8988T (cell line): ENCODE measurements at regions not wholly inside any gene's neighbourhood (a gene's known extent, or its start where the extent isn't known, plus 50 kb on each side); places are given as distances from the start of the nearest gene placed in this dataset.
"Not testable (repeated sequence)": the region's sequence is repeated elsewhere in the genome, so short reads cannot be mapped to it uniquely, and the experiment has no call there.

Source experiments
- DNase-seq: peaks from one replicate; pipeline ENCODE4 v3.0.0; 2011

DNA sequence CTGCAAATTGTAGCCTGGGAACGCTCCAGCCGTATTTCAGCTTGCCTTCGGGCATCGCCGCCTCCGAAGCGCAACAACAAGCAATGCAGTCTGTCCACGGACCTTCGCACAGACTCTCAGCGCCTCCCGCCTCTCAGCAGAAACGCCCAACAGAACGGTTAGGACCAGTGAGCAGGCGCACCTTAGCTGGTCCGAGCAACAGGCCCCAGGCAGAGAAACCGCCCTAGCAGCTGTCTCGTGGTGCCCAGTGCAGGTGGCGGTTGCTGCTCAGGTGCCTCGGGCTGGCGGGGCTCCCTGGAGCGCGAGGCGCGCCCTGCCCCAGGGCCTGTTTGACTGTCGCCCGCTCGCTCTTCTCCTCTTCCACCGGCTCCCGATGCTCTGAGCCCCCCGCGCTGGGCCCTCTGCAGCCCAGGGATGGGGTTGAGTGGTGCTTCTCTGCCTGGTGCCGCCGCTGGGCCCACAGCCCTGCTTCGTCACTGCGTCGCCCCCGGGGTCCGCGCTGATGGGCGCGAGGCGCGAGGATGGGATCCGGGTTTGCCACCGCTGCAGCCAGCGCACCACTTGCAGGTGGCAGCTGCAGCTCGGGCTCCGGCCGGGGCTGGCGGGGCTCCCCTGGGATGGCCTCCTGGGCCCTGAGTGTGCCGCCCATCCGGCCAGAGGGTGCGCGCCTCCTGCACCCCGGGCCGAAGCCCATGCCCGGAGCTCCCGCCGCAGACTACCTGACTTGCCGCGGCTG, 268.4 kb upstream of the FRG2C start:
- no peak for DNase-seq

DNA sequence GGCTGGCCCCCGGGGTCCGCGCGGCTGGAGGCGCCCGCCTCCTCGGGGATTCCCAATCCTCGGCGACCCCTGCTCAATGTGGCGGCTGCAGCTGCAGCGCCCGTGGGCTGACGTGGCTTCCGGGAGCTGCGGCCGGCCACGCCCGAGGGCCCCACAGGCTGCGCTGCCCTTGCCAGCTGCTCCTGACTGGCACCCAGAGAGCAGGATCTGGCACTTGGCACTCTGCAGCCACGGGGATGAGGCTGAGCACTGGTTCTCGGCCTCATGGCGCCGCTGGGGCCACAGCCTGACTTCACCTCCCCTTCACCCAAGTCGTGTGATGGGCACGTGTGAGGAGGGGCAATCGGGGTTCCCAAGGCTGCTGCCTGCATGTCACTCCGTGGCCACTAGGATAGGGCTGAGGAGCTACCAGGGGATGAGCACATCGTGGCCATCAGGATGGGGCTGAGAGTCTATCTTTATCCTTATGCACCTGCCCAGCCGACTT, 267.8 kb upstream of the FRG2C start:
- no peak for DNase-seq

DNA sequence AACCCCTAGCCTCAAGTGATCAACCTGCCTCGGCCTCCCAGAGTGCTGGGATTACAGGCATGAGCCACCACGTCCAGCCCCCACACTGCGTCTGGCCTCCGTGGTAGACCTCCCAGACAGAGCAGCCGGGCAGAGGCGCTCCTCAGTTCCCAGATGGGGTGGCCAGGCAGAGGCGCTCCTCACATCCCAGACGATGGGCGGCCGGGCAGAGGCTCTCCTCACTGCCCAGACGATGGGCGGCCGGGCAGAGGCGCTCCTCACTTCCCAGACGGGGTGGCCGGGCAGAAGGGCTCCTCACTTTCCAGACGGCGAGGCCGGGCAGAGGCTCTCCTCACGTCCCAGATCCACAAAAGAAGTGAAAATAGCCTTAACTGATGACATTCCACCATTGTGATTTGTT, 266.6 kb upstream of the FRG2C start:
- DNase-seq: not testable (repeated sequence)

- DNase-seq: not testable (repeated sequence)
Measured at GRCh38 chr3:75422101-75422945, 241.8 kb upstream of the FRG2C start.

DNA sequence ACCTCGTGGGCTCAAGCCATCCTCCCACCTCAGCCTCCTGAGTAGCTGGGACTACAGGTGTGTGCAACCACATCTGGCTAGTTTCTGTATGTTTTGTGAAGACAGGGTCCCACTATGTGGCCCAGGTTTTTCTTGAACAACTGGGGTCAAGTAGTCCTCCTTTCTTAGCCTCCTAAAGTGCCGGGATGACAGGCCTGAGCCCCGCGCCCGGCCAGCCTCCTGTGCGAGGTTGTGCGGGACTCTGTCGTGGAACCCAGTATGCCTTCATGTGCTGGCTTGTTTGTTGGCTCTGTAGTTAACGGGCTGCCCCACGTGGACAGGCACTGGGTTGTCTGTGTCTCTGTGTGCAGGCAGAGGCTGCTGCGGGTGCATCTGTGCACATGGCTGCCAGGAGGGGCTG, 238.7 kb upstream of the FRG2C start:
- not testable (repeated sequence) for DNase-seq

GRCh38 chr3:75427486-75427885, 236.6 kb upstream of the FRG2C start:
- DNase-seq: not testable (repeated sequence)

DNA sequence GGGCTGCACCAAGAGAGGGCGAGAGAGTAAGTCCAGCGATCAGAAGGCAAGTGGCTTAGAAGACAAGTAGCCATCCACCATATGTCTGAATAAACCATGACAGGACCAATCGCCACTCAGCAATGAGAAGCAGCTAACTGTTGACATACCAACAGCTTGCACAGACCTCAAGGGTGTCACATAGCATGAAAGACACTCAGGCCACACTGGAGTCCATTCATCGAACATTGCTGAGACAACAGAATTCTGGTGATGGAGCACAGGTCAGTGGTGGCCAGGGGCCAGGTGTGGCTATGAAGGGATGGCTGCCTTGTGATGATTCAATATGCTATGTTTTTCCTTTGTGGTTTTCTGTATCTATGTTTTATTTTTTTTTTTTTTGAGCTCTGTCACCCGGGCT, 236.2 kb upstream of the FRG2C start:
- DNase-seq: not testable (repeated sequence)

DNA sequence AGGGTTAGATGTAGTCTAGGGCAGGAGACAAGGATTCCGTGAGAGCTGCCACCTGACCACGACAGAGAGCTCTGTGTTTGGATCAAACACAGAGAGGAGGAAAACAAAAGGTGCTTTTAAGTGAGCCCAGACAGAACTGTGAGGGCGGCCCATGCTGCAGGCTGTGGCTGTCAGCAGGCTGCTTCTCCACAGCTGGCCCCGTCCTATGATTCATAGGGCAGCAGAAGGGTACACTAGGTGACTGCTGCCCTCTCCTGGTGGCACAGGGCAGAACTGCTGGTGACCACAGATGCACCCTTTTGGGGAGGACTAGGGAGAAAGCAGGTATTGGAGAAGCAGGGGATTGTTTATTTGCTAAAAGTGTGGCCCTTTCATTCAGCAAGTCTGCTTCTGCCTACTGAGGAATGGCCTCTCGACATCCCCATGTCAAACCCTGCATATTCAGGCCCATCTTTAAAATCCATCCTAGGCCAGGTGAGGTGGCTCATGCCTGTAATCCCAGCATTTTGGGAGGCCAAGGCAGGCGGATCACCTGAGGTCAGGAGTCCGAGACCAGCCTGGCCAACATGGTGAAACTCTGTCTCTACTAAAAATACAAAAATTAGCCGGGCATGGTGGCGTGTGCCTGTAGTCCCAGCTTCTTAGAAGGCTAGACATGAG, 234.4 kb upstream of the FRG2C start:
- peak; percentile 22 for DNase-seq

GRCh38 chr3:75430406-75430805, 233.7 kb upstream of the FRG2C start:
- not testable (repeated sequence) for DNase-seq

- not testable (repeated sequence) for DNase-seq
Measured at GRCh38 chr3:75431120-75431519, 233.0 kb upstream of the FRG2C start.

GRCh38 chr3:75432466-75432865, 231.7 kb upstream of the FRG2C start:
- not testable (repeated sequence) for DNase-seq

DNA sequence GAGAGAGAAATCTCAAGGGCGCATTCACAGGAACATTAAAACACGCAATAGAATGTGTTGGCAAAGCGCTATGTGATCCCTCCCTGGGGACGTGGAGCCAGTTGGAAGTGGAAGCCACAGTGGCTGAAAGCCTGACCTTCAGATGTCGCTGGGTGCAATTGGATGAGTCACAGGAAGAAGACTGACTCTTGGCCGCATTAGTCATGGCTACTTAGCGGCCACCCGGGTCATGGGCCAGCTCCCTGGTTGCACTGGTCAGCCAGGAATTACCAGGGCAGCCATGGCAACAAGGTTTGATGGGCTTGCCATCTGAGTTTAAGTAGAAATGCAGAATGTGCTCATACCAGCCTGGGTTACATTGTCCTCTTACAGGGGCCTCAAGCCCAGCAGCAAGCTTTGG, 231.2 kb upstream of the FRG2C start:
- DNase-seq: not testable (repeated sequence)

DNA sequence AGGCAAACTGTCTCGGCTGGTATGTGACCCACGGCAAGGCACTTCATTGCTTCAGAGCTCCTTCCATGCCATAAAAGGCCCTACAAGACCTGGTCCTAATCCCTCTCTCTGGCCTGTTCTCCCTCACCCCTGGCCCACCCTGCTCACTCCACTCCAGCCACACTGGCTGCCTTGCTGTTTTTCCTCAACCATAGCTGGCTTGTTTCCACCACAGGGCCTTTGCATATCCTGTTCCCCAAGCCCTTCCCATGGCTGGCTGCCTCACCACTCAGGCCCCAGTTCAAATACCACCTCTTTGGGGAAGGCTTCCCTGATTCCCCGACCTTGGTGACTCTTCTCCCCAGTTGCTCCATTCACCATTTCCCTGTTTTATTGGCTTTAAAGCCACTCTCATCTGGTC, 230.8 kb upstream of the FRG2C start:
- DNase-seq: not testable (repeated sequence)

DNA sequence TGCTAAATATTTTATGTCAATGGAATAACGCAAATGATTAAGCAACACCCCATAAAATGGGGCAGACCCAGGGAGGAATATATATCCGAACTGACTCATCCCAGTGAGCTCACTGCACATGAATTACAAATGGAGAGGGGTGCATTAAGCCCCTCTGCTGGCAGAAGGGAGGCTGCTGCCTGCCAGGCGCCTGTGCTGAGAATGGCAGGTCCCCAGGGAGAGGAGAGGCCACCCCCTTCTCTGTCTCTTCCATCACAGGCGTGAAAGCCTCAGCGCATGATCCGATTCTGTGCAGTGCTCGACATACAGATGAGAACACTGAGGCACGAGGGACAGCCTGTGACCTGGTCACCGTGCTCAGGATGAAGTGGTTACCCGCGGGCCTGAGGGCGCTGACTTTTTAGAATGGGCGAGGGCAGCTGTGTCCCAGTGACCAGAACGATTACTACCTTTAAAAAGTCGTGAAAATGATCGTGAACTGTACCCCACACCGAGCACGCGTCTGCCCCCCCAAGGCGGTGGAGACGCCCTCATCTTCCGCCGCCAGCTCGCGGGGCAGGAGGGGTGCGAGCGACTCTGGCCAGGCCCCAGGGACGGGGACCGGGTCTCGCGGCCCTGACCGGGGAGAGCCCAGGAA, 229.7 kb upstream of the FRG2C start:
- not testable (repeated sequence) for DNase-seq

DNA sequence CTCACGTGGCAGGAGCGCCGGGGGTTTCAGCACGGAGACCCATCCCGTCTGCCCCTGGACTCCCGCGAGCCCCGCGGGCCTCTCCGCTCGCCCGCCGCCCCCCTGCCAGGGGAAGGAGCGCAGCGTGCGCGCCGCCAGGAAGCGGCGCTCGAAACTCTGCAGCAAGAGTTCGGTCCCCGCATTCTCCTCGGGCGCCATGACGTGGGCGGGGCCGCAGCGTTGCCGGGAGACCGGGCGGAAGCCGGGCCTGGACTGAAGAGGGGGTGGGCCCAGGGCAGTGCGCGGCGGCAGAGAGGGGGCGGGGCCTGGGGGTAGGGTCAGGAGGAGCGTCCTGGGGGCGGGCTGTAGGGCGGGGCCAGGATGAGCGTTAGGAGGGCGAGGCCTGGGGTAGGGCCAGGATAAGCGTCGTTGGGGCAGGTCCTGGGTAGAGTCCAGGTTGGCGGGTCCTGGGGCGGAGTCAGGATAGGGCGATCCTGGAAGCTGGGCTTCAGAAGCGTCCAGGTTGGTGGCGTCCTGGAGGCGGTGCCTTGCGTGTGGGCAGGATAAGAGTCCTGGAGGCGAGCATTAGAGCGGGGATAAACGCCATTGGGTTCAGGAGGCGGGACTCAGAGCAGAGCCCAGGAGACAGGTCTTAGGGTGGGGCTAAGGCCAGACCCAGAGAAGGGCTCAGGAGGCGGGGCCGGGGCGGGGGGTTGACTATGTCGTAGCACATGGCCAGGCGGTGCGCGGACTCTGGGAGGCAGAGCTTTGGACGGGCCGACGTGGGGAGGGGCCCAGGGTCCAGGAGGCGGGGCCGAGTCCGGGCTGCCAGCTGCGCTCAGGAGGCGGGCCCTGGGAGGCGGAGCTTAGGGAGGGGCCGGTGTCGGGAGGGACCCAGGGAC, 229.0 kb upstream of the FRG2C start:
- DNase-seq: peak; percentile 42

DNA sequence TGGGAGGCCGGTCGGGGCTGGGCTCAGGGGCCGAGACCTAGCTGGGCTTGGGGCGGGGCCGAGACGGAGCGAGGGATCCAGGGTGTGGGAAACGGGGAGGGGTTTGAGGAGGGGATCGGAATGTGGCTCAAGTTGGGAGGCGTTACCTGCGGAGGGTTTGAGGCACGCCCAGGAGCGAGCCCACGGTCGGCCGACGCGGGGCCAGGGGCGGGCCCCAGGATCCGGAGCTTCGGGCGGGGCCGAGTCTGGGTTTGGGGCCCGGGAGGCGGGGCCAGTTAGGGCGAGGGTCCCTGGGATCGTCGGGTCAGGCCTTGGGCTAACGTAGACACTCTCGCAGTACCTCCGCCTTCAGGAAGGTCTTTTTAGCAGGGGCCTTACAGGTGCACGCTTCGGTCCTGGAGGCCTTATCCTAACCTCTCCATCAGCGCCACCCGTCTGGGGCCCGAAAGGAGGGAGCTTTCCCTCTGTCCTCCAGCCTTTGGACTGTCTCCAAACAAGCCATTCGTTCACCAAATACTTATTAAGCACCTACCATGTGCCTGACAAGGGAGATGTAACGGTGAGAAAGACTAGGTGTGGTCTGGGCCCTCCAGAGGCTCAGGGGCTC, 228.2 kb upstream of the FRG2C start:
- peak; percentile 22 for DNase-seq

DNA sequence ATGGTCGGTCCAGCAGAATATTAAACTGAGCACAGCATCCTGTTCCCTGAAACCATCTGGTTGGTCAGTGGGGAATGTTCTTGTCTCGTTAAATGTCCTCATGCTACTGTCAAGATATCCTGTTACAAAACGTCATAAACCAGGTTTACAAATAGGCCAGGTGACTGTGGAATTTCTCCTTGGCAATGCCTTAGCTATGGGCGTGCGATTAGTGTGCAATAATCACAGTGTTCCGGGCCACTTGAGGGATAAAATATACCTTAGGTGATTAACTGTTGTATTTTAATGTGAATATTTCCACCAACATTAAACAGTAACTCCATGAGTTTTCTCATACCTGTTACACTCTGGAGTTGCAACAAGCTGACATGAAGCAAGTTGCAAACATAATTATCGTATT, 223.1 kb upstream of the FRG2C start:
- DNase-seq: not testable (repeated sequence)

DNA sequence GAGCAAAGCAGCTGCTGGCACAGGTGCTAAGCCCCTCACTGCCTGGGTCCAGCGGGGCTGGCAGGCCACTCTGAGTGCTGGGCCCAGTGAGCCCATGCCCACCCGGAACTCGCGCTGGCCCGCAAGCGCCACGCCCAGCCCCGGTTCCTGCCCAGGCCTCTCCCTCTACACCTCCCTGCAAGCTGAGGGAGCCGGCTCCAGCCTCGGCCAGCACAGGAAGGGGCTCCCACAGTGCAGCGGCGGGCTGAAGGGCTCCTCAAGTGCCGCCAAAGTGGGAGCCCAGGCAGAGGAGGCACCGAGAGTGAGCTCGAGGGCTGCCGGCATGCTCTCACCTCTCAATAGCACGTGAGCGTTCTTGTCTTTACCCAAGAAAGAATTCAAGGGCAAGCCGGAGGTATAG, 219.5 kb upstream of the FRG2C start:
- not testable (repeated sequence) for DNase-seq

- DNase-seq: not testable (repeated sequence)
Measured at GRCh38 chr3:75445234-75445633, 218.9 kb upstream of the FRG2C start.

DNA sequence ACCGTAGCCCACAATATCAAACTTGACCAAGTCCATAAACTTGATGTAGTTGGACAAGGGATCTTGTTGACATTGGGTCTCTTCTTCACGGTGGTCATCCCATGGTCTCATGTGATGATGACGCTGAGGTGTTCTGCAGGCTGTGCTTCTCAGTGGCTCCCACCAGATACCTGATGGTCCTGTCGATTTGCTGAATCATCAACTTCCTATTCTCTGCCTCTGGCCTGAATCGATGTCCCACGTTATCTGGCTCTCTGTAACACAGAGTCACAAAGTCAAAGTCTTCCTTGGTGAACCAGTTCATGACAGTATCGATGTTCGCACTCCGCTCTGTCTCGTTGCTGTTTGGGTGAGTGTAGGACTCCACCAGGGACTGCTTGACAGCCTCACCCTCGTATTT, 217.2 kb upstream of the FRG2C start:
- not testable (repeated sequence) for DNase-seq

DNA sequence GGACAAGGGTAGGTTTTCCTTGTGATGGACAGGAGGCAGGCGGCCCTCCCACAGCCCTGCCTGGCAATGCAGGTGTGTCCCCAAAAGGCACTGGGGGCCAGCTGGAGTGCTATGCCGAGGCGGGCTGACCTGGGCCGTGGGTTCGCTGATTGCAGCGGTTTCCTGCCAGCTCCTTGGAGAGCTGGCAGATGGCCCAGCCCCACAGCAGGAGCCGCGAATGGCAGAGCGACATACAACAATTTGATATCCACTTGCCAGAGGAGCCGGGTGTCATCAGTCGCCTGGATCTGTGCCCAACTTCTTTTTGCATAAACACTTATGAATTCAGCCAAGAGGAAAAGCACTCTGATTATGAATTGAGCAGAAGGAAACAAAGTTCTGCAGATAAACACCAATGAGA, 210.8 kb upstream of the FRG2C start:
- DNase-seq: not testable (repeated sequence)
